Fibroblast of skin of abdomen (primary cell): ENCODE measurements at regions not wholly inside any gene's neighbourhood (a gene's known extent, or its start where the extent isn't known, plus 50 kb on each side); places are given as distances from the start of the nearest gene placed in this dataset.

Experiments used
- DNase-seq: peaks from one replicate; pipeline ENCODE4 v3.0.0-alpha.2; 2013

DNA sequence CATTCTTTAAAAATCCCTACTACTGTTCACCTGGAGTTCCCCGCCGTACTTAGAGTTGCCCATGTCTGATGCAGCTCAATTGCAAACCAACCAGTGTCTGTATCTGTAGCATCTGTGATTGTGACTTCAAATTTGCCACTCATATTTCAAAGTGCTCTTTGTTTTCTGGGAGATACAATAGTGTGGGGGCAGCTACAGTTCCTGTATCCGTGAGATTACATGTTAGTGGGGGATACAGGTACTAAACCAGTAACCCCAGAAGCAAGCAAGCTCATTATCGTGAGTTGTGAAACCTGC is 140.9 kb downstream of the ANKRD60 start:
- DNase-seq = no peak

DNA sequence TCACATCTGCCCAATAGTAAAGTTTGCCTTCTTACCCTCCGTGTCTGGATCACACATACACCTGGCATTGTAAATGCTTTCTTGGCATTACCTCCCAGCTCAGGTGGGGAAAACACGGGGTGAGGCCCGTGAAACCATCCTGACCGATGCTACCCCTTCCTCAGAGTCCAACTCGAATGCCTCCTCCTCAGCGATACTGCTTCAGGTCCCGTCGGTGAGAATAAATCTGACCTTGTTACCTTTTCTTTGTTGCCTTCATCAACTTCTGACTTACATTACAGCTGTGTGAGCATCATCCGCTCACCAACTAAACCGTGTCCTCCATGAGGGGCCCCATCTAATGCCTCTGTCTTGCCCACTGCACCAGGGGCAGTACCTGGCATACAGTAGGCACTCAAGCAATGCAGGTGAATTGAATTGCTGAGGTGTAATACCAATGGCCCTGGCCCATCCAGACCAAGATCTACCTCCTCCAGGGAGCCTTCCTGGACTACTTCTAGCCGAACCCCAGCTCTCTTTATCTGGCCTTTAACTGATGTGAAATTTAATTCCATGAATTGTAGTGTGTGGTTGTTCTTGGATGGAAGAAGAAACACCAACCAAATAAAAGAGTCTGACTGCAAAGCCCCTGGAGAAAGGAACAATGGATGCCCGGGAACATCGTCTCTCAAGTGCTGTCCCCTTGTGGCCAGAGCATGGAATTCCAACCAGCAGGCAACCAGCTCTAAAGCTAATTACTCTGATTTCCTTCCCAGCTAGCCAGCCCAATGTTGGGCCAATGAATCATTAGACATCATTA is 141.5 kb downstream of the ANKRD60 start:
- peak; percentile 61 for DNase-seq

DNA sequence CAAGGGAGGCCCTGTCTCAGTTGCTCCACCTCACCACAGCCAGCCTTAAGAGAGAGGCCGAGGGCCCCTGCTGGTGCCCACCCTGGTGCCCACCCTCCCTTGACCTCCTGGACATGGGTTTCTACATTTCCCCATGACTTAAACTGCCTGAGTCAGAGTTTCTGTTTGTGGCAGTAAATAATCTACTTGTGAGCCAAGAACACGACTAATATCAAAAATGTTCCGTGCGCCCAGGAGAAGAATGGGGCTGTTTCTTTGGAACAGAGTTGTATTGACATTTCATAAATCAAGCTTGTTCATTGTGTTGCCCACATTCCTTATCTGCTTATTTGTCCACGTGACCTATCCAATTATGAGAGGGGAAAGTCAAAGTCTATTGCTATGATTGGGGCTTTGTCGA is 143.5 kb downstream of the ANKRD60 start:
- no peak for DNase-seq

GRCh38 chr20:58084566-58084965 is 143.9 kb downstream of the ANKRD60 start:
- no peak for DNase-seq

DNA sequence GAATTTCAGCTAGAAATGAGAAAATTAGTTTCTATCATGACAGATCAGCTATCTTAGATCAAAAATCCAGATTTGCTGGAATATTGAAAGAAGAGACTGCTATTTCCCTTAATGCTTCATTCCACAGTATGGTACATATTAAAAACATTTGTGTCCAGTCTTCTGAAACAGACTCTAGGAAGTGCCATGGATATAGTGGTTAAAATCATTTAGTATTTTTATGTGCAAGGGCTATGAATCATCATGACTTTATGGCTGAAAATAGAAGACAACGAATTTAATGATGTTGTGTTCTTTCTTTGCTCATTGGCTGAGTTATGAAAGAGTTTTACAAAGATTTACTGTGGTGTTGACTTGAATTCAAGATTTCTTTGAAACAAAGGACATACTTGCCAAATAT is 146.6 kb downstream of the ANKRD60 start:
- DNase-seq = peak; percentile 89

- DNase-seq = peak; percentile 84
Measured at GRCh38 chr20:58078741-58079522, 149.5 kb downstream of the ANKRD60 start.

- no peak for DNase-seq
Measured at GRCh38 chr20:58077282-58077681, 151.2 kb downstream of the ANKRD60 start.

DNA sequence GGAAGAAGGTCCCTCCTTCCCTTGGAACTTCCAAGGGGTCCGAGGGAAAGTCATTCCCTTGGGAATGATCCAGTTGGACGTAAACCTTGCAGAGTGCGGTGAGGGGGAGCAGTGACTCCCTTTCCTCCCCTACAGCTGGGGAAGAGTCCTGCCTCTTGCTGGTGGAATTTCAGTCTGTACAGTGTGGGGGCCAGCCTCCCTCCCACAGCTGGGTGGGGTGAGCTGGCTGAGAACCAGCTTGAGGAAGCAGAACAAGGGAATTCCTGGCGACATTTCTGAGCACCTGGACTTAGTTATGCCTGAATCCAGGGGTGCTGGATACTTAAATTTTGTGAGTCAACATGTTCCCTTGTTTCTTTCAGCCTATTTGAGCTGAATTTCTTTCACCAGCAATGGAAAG is 152.0 kb downstream of the ANKRD60 start:
- DNase-seq = peak; percentile 49

- no peak for DNase-seq
Measured at GRCh38 chr20:58075586-58076345, 152.7 kb downstream of the ANKRD60 start.

DNA sequence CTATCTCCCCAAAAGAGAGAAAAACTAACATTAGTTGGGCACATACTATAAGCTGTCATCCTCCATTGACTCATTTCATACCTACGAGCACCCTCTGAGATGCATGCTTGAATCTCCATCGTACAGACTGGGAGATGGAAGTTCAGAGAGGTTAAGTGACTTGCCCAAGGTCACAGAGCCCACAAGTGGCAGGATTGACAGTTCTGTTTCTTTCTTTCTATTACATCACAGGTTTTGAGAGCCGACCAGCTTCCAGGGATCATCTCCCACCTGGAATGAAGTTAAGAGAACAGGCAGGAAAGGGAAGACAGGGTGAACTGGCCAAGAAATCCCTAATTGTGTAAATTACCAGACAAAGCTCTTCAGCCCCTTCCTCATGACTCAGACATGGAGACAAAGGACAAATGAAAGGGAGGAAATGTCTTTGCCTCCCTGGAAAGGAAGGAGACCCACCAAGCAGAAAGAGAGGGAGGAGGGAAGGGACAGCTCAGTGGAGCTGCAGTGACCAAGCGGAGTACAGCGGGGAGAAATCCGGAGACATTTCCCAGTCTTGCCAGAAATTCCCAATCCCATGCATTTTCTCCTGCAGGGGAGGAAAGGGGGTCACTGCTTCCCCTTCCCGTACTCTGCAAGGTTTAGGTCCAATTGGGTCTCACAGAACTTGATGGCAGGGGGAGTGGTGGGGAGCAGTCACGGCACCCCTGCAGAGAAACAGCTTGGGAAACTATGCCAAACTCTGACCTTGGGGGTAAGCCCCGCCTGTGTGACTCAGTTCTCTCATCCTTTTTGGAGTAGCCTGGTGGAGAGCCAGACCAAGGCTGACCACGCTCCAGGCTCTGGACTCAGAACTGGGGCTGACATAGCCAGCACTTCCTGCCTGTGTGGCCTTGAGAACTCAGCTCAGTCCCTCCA is 154.3 kb downstream of the ANKRD60 start:
- peak; percentile 57 for DNase-seq

DNA sequence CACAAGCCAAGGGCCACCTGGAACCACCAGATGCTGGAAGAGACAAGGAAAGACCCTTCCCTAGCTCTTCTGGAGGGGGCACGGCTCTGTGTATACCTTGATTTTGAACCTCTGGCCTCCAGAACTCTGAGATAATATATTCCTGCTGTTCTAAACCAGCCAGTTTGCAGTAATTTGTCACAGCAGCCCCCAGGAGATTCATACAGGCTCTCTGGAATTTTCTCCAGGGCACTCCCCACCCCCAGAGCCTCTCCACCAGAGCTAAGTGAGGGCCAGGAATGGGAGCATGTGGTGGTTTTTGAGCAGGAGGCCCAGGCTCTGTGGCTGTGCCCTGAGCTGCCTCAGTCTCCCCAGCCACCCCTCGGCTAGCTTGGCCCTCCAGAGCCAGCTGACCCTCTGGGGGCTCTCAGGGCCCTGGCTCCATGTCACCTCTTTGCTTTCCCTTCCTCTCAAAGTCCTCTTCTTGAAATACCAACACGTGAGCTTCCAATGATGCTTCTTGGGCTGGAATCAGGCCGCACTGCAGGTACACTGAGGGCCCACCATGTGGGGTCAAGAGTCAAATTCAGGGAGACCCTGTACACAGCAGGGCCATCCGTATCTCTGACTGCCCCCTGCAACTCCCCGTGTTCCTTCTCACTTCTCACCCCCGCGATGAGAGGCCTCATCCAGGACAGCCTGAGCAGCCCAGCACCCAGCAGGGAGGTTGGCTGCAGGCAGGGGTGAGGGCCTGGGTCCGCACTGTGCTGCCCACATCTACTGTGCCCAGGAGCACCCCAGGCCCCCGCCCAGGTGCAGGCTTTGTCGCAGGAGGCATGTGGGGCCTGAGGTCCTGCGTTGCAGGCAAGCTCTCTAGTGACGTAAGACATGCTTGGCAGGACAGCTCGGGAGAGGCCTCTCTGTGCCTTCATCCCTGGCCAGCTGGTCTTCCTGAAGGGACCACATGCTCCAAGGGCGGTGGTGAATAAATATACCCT is 155.5 kb downstream of the ANKRD60 start:
- DNase-seq = no peak

DNA sequence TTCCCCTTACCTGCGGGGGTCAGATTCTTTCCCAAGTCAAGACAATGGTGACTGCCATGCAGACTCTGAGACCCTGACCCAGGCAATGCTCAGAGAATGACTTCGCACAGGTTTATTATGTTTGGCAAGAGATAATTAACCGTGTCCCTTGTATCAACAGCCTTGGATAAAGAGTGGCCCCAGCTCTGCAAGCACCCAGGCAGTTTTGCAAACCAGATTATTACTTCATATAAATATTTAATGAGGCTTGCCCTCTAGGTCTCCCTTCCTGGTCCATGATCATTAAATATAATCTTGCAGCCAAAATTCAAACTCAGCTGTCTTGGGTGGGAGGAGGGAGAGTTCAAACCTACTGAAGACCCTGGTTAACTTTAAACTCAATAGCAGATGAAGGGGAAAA is 156.5 kb downstream of the ANKRD60 start:
- no peak for DNase-seq

- no peak for DNase-seq
Measured at GRCh38 chr20:58071298-58071697, 157.2 kb downstream of the ANKRD60 start.

GRCh38 chr20:58070664-58071196 is 157.7 kb downstream of the ANKRD60 start:
- DNase-seq = no peak

- no peak for DNase-seq
Measured at GRCh38 chr20:58069796-58070663, 158.4 kb downstream of the ANKRD60 start.

DNA sequence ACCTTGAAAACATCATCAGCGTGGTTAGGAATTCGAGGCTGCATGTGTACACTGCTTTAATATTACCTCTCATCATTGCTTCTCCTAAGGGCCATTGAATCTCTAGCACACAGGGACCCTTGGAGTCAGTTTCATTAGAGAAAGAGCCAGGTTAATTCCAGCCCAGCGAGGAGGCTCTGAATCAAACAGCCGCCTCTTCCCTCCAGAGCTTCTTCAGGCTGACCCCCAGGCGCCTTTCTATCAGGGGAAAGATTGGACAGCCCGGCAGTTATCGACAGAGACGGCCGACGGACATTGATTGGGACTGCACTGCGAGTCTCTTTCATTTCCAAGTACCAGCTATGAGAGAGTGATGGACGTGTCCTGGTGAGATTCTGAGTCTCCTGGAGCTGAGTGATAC is 159.2 kb downstream of the ANKRD60 start:
- no peak for DNase-seq

DNA sequence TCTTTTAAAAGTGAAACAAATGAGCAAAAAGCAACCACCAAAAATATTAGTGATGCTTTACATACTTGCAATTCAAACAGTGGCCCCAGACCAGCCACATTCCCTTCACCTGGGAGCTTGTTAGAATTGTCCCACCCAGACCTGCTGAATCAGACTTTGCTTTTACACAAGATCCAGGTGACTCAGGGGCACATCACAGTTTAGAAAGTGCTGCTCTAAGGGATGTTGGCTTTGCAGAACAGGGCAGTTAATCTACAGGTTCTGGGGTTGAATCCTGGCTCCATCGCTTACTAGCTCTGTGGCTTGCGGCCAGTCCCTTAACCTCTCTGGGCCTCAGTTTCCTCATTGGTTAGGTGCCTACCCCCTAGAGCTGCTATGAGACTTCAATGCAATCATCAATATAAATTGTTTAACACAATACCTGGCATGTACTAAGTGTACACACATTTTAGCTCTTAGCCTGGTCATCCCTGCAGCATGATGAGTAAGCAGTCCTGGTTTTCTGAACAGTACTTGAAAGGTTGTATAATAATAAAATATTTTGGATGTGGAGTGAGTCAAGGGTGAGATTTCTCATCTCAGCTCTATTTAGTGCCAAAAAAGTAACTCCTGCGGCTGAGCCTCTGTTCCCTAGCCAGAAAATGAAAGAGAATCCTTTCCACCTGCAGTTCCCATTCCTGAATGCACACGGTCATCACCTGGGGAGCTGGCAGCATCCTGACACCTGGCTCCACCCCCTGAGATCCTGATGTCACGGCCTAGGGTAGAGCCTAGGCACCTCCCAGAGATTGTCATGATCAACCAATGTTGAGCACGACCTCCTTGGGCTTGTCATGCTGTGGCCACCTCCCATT is 162.7 kb downstream of the ANKRD60 start:
- peak; percentile 57 for DNase-seq

GRCh38 chr20:58064411-58065010 is 163.9 kb downstream of the ANKRD60 start:
- no peak for DNase-seq

DNA sequence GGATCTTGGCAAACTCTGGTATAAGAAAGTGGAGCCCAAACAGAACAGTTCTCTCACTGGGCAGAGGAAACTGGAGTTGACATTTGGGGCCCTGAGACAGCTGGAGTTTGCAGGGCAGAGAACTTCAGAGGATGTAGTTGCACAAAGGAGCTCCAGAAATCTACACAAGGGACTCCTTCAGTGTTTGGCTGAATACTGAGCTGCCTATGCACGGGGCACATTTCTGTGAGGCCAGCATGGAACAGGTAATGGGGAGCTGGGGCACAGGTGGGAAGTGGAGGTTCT is 169.3 kb downstream of the ANKRD60 start:
- DNase-seq = no peak
